Right cardiac atrium (tissue), 5 donors: ENCODE measurements at regions not wholly inside any gene's neighbourhood (a gene's known extent, or its start where the extent isn't known, plus 50 kb on each side); places are given as distances from the start of the nearest gene placed in this dataset.
A peak's percentile ranks its signal among the peaks of the same experiment; 100 is the strongest.

ENCODE experiments used
- ATAC-seq, 2 donors: fragments of 200-7000 bp; cut with Tn5 transposase; one replicate each; pipeline versions ENCODE4 v1.8.0 to v1.9.1; 2020; ENCODE audit warnings: moderate library complexity in 2 of 2, mild to moderate bottlenecking in 1 of 2
- DNase-seq, 3 donors: peaks; one replicate each; pipeline ENCODE4 v3.0.0-alpha.2; 2020
- H3K27ac ChIP-seq: one replicate; pipeline ENCODE4 v1.5.1; 2013; ENCODE audit warnings: mild to moderate bottlenecking, low read length, control low read depth, moderate library complexity
- H3K27me3 ChIP-seq: one replicate; pipeline ENCODE4 v1.6.1; 2013; ENCODE audit not compliant: control insufficient read depth, insufficient read depth
- H3K4me1 ChIP-seq: one replicate; pipeline ENCODE4 v1.6.1; 2013; ENCODE audit warnings: low read length; ENCODE audit not compliant: control insufficient read depth, insufficient read depth
- H3K4me3 ChIP-seq: one replicate; pipeline ENCODE4 v1.5.1; 2013; ENCODE audit warnings: low read length, control low read depth
- H3K9me3 ChIP-seq: one replicate; pipeline ENCODE4 v1.6.1; 2013; ENCODE audit warnings: low read length; ENCODE audit not compliant: control insufficient read depth
- WGBS: extraction: QIAGEN DNeasy Blood & Tissue Kit; methylation state at CpG from one replicate; pipeline ENCODE4 v1.1.7; 2013; 5-methylcytosine and 5-hydroxymethylcytosine counted together
- intact Hi-C, 4 donors: fragments of 100-400 bp; cut with DNase I; formaldehyde crosslinking; loops; one replicate each; pipeline versions ENCODE4 v1.11.0 to v1.14.0; 2022 to 2023
- donor health status: healthy with polysubstance abuse.
- donor health status: DM: no; HTN: yes; CAD: no.
- donor health status: DM: no; HTN: no; CAD: no.
- donor health status: DM: no; HTN: yes; CAD: no; lungs with severe emphysema.
- donor health status: DM: yes; HTN: yes; CAD: no.

DNA sequence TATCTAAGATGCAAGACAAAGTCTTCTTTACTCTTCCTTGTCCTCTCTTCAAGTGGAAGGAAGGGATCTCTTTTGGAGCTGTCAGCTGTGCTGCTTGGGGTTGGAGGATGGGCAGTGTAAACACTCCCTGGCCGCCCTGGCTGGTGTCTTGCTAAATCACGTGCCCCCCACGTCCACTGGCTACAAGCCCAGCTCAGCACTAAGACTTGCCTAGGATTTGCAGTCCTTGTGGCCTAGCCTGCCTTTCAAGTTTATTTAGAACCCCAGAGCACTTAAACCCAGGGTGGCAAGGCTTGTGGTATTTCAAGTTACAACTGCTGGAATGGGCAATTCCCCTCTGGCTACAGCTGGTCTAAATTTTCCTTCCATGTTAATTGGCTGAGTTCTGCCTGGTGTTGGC is 272.4 kb upstream of the MYO3A start:
- DNase-seq, result no peak

GRCh38 chr10:25666276-25666675 is 267.8 kb upstream of the MYO3A start:
- H3K27me3 ChIP-seq, result no peaks in the 10 kb centered on the region
- intact Hi-C loops, result no loop called here
- 28% methylated on average over 3 of the region's 3 CpGs for WGBS
- no peaks in the 10 kb centered on the region for H3K4me1 ChIP-seq
- H3K27ac ChIP-seq, result no peak overlapping the region
- no peaks in the 10 kb centered on the region for H3K9me3 ChIP-seq
- no peak for DNase-seq
- no peak for ATAC-seq
- no peak overlapping the region for H3K4me3 ChIP-seq

More for the DNA sequence above, 272.4 kb upstream of the MYO3A start:
- intact Hi-C loops, result no loop called here
- no peaks in the 10 kb centered on the region for H3K4me1 ChIP-seq
- 48% methylated on average over 3 of the region's 3 CpGs for WGBS
- no peak overlapping the region for H3K27ac ChIP-seq
- H3K27me3 ChIP-seq, result no peaks in the 10 kb centered on the region
- ATAC-seq, result no peak
- no peak overlapping the region for H3K4me3 ChIP-seq
- H3K9me3 ChIP-seq, result no peaks in the 10 kb centered on the region

- DNase-seq (no peak), ATAC-seq (no peak)
- H3K27me3 ChIP-seq, result no peaks in the 10 kb centered on the region
- H3K4me3 ChIP-seq, result no peak overlapping the region
- H3K9me3 ChIP-seq, result no peaks in the 10 kb centered on the region
- H3K27ac ChIP-seq, result no peak overlapping the region
- no peaks in the 10 kb centered on the region for H3K4me1 ChIP-seq
- intact Hi-C loops, result no loop called here
- 79% methylated on average over 7 of the region's 7 CpGs for WGBS
These were observed 258.8 kb upstream of the MYO3A start for GRCh38 chr10:25675204-25675603.

- WGBS, result 78% methylated on average over 1 of the region's 1 CpG
- DNase-seq (no peak), ATAC-seq (no peak)
- Histone ChIP-seq H3K4me3 (no peak overlapping the region), H3K4me1 (no peaks in the 10 kb centered on the region), H3K9me3 (no peaks in the 10 kb centered on the region), H3K27me3 (no peaks in the 10 kb centered on the region), H3K27ac (no peak overlapping the region)
- intact Hi-C loops, result no loop called here
These were observed 258.4 kb upstream of the MYO3A start for GRCh38 chr10:25675615-25676014.

DNA sequence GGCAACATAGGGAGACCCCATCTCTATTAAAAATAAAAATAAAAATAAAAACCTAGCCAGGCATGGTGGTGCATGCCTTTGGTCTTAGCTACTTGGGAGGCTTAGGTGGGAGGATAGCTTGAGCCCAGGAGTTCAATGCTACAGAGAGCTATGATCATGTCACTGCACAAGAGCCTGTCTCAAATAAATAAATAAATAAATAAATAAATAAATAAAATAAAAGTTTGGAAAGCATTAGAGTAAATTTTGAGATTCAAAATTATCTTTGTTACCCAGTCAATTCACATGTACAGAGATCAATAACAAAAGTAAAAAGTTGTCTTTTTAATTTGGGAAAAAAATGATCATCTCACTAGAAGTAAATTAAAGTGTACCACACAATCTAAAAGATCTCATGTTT is 255.8 kb upstream of the MYO3A start:
- ATAC-seq (no peak), DNase-seq (no peak)
- H3K4me1 ChIP-seq, result no peaks in the 10 kb centered on the region
- H3K27ac ChIP-seq, result no peak overlapping the region
- no peaks in the 10 kb centered on the region for H3K27me3 ChIP-seq
- no peaks in the 10 kb centered on the region for H3K9me3 ChIP-seq
- intact Hi-C loops, result no loop called here
- H3K4me3 ChIP-seq, result no peak overlapping the region

GRCh38 chr10:25678666-25679065 is 255.4 kb upstream of the MYO3A start:
- H3K4me1 ChIP-seq, result no peaks in the 10 kb centered on the region
- no peak for DNase-seq

DNA sequence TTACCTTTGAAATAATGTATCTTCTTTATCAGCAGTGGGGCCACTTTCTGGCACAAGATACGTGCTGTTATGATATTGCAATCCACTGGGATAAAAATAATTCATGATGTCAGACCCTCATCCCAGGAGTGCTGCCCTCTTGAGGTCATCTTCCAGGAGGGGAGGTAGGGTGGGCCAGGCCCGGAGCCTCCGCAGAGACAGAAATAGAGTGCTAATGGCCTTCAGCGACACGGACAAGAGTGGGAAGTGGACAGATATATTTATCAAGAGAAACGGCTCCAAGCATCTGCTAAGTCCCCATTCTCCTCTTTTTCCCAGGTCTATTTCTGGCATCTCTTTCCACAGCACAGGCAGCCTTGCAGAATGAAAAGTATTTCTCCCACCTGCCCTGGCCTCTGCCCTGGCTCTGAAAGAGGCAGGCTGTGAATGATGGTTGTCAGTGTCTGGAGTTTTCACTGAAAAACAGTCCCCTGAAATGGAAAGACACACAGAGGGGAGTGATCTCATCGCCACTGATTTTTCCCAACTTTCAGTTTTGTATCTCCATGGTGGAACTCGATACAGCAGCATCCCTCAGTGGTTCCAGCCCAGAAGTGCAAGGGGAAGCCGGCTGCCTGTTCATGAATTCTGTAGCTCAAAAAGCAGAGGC is 251.7 kb upstream of the MYO3A start:
- DNase-seq, result peak in 2 of 3 donors; percentile 52 to 55
- peak overlapping the region; percentile 82 for H3K27ac ChIP-seq
- H3K4me3 ChIP-seq, result peak overlapping the region; percentile 44
- peak; percentile 84 to 86 for ATAC-seq
- no peaks in the 10 kb centered on the region for H3K9me3 ChIP-seq
- intact Hi-C loops, result loop anchor here in 3 of 4 donors (10.0 kb wide), 1 partner anchor 568 kb away; no protein-coding TSS in a partner anchor
- no peaks in the 10 kb centered on the region for H3K4me1 ChIP-seq
- WGBS, result 14% methylated on average over 9 of the region's 9 CpGs
- no peaks in the 10 kb centered on the region for H3K27me3 ChIP-seq

More at GRCh38 chr10:25678666-25679065, 255.4 kb upstream of the MYO3A start:
- no peak overlapping the region for H3K27ac ChIP-seq
- no peak overlapping the region for H3K4me3 ChIP-seq
- no peaks in the 10 kb centered on the region for H3K27me3 ChIP-seq
- WGBS, result 50% methylated on average over 2 of the region's 2 CpGs
- intact Hi-C loops, result no loop called here
- ATAC-seq, result no peak
- H3K9me3 ChIP-seq, result no peaks in the 10 kb centered on the region

GRCh38 chr10:25683344-25683743 is 250.7 kb upstream of the MYO3A start:
- intact Hi-C loops, result loop anchor here in 3 of 4 donors (10.0 kb wide), 1 partner anchor 569 kb away; no protein-coding TSS in a partner anchor
- Histone ChIP-seq H3K27ac (no peak overlapping the region), H3K27me3 (no peaks in the 10 kb centered on the region), H3K4me1 (no peaks in the 10 kb centered on the region), H3K9me3 (no peaks in the 10 kb centered on the region), H3K4me3 (no peak overlapping the region)
- ATAC-seq, result no peak
- DNase-seq, result no peak
- 76% methylated on average over 4 of the region's 4 CpGs for WGBS

GRCh38 chr10:25687521-25687920 is 246.5 kb upstream of the MYO3A start:
- ATAC-seq (no peak), DNase-seq (no peak)
- Histone ChIP-seq H3K4me1 (peaks cover 4% of the 10 kb centered on the region), H3K27me3 (no peaks in the 10 kb centered on the region), H3K9me3 (no peaks in the 10 kb centered on the region), H3K27ac (no peak overlapping the region), H3K4me3 (no peak overlapping the region)
- intact Hi-C loops, result loop anchor here in 3 of 4 donors (10.0 kb wide), 1 partner anchor 573 kb away; no protein-coding TSS in a partner anchor
- 55% methylated on average over 1 of the region's 1 CpG for WGBS

DNA sequence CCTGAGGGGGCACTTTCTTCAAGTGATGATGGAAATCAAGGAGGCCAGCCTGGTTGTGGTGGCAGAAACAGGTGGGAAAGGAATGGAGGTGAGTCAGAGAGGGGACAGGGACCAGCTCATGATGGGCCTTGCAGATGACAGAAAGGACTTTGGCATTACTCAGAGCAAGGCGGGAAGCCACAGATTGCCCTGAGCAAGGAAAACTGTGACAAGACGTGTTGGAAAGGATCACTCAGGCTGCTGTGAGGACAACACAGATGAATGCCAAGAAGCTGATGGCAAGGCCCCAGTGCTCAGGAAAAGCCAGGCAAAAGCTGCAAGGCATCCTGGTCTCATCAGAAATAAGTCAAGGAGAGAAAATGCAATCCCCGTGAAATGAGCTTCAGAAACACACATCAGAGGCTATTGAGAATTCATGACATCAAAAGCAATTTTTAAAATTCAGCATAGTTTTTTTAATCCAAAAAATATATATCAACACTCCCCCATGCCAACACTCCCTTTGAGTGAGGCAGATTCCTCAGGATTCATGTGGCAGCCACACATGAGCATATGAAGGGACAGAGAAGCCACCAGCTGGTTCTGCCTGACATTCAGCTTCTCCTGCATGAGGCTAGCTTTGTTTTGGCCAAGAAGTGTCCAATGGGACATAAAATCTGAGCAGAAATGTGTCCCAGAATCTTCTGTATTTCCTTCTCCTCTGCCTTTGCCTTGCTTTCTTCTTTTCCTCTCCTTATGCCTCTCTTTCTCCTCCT is 244.5 kb upstream of the MYO3A start:
- Histone ChIP-seq H3K4me1 (peaks cover 4% of the 10 kb centered on the region), H3K9me3 (no peaks in the 10 kb centered on the region), H3K27me3 (no peaks in the 10 kb centered on the region), H3K4me3 (no peak overlapping the region), H3K27ac (no peak overlapping the region)
- intact Hi-C loops, result loop anchor here in 3 of 4 donors (10.0 kb wide), 1 partner anchor 575 kb away; no protein-coding TSS in a partner anchor
- 58% methylated on average over 3 of the region's 3 CpGs for WGBS
- ATAC-seq (no peak), DNase-seq (no peak)

- WGBS, result 46% methylated on average over 2 of the region's 2 CpGs
- intact Hi-C loops, result no loop called here
- Histone ChIP-seq H3K27ac (no peak overlapping the region), H3K27me3 (no peaks in the 10 kb centered on the region), H3K4me1 (peaks cover 4% of the 10 kb centered on the region), H3K9me3 (no peaks in the 10 kb centered on the region), H3K4me3 (no peak overlapping the region)
- ATAC-seq (no peak), DNase-seq (no peak)
These were observed 241.3 kb upstream of the MYO3A start for GRCh38 chr10:25692761-25693160.
